A172 (cell line): ENCODE measurements at regions not wholly inside any gene's neighbourhood (a gene's known extent, or its start where the extent isn't known, plus 50 kb on each side); places are given as distances from the start of the nearest gene placed in this dataset.

Source experiments
- DNase-seq: peaks from one replicate; pipeline ENCODE4 v3.0.0-alpha.2; 2015; ENCODE audit warnings: low spot score

DNA sequence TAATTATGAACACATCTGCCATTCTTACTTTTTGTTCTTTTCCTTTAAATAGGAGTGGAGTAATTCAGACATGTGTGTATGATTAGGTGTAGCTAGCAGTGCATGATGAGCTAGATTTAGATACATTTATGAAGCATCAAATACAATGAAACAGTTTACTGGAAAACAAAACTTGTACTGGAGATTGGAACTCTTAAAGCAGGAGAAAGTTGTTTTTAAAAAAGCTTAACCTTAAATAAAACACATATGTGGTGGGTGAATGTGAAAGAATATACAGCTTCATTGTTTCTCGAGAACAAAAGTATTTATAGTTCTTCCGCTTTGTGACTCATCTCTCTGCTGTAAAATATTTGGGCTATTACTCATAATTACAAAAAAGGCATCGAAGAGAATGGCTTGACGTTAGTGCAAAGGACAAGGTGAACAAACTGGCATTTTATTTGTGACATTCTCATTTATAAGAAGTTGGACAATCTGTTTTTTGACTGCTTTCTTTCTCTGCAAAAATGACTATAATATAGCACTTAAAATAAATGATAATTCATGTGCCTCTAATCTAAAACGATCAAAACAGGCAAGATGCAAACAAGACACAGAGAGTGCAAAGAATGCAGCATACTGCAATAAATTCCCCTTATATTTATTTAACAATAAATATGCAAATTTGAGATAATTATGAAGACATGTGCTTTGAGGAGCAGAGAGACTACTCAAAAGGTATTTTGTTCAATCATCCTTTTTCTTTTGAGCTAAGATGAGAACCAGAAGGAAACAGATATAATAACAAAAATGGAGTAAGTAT, 478.8 kb downstream of the CETN3 start:
- DNase-seq: peak; percentile 83

DNA sequence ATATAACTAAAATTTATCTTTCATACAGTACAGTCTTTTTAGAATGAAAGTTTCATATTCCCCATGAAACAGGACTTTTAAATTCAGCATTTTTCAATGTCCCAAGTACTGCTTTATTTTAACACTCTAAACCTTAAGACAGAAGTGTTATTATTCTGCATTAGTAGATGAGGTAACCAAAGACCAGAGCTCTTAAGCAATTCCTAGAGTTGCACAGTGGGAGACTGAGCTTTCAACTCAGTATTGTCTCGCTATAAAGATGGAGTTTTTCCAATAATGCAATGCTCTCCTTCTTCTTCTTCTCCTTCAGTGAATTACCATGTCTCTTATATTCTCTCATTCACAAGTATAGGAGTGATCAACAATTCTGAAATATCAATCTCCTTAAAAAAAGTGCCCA, 479.7 kb downstream of the CETN3 start:
- DNase-seq: peak; percentile 4

DNA sequence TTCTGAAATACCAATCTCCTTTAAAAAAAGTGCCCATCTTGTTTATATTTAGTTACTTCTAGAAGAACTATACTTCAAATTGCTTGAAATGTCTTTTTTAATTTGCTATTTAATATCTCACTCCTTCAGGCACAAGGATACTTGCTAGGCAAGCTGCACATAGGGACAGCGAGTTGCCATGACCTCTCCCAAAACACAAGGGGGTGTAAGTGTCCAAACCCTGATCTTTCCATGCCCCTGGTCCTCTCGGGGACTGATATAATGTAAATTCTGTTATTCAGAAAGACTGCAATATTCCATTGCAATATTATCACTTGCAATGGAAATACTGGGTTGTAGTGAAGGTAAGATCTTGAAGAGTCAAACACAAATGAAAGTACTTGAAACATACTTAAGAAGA, 480.4 kb downstream of the CETN3 start:
- peak; percentile 11 for DNase-seq

DNA sequence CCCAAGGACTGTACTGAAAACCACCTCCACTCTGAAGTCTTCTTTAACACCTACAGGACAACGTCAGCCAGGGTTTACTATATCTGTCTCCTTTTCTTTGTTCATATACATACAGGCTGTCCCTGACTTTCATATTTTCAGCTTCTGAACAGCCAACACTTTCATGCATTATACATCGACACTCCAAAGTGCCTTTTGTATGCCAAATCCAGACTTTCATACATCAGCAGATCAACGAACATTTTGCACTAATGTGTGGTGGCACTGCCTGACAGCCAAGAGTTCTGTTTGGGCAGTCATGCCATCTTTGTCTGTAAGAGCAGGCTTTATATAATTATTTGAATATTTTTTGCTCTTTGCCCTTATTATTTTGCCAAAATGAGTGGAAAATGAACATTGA, 487.4 kb downstream of the CETN3 start:
- no peak for DNase-seq

DNA sequence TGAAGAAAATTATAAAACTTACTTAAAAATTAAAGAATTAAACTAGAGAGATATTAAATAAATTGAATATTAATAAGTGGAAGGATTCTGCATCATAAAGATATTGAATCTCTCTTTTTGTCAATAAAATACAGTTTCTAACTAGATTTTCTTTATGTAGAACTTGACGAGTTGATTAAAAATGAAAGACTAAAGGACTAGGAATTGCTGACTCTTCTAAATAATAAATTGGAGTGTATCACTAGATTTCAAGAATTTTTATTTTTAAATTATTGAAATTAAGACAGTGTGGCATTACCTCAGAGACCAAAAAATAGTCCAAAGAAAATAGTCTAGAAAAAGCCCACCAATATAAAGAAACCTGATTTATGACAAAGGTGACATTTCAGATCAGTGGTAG, 492.4 kb downstream of the CETN3 start:
- DNase-seq: no peak

DNA sequence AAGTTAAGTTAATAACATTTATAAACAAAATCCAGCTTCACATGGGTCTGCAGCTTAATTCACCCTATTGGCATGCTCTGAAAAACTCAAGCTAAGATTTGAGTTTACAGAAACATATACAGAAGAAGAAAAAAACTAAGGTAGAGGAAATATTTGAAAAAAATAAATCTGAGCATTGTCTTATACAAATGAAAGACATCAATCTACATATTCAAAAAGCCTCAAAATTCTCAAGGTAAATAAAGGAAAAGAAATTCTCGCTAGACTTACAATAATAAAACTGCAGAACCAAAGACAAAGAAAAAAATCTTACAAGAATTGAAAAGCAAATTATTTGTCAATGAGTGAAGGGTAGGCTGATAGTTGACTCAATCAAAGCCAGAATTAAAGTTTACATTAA, 493.4 kb downstream of the CETN3 start:
- DNase-seq: no peak

DNA sequence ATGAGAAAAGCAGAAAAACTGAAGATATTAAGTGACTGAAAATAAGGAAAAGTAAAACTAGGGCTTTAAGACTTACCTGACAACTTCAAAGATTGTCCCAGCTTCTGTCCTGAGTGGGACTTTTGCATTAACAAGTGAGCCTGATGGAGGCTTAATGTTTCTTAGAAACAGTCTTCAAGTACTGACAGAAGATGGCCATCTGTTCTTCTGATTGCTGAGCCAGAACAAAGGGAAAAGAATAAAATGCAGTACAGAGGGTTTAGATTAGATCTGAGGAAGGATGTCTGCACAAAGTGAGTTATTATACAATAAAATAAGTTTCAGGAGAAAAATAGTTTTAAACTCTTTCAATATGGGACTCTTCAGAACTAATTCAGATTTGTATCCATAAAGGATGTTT, 500.7 kb downstream of the CETN3 start:
- no peak for DNase-seq

DNA sequence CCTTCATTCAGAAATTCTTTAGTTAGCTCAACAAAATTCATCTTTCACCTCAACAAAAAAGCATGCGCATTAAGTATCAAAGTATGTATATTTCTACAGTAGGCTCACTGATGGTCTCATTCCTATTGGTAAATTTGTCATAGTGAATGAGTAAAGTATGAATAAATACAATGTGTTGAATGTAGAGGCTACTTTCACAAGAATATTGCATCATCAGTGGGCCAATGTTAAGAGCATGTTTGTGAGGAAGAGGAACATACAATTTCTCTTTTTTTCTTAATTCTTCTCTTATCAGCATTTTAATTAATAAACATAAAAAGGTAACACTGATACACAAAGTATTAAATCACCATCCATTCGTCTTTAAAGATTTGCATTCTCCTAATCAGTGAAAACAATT, 505.1 kb downstream of the CETN3 start:
- DNase-seq: no peak

DNA sequence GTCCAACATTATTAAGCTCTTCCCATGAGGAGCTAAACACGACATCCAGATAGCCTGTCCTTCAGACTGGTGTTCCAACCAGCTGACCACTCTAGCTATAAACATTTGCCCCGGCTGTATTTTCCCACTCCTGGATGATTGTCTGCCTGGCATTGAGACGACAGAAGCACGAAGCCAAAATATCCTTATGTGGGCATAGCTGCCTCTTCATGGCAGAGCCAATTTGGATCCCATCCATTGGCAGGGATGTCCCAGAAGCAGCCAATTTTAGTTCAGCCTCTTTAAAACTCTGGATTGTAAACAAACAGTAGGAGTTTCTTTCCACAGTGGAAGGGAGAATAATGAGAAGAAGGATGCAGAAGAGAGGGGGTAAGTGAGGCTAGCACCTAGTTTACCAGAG, 507.6 kb downstream of the CETN3 start:
- no peak for DNase-seq

DNA sequence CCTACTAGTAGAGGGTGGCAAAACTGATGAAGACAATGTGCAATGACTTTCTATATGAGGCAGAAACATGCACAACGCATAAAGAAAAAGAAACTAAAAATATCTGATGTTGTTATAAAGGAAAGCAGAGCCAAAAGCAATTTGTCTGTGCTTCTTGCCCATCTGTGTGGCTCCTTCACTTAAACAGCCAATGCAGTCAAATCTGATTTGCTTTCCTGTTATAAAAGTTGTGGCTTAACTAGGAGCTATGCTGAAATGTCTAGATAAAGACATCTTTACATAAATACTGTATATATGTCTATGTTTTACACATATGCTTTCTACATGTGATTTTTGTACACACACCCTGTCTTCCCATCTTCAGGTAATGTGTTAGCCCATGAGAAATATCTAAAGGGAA, 508.2 kb downstream of the CETN3 start:
- no peak for DNase-seq

DNA sequence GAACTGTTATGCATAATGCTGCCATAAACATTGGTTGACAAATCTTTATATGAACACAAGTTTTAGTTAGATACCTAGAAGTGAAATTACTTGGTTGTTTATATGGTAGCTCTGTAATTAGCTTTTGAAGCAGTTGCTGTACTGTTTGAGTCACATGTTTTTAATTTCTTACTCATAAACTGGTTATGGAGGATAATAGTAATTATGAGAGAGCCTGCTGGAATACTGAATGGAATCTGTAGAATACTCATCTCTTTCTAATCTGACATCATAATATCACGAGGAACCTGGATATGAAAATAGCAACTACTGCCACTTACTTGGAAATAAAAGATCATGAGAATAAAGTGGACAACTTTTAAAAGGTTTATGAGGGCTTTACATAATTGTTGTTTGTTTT, 509.2 kb downstream of the CETN3 start:
- DNase-seq: no peak

DNA sequence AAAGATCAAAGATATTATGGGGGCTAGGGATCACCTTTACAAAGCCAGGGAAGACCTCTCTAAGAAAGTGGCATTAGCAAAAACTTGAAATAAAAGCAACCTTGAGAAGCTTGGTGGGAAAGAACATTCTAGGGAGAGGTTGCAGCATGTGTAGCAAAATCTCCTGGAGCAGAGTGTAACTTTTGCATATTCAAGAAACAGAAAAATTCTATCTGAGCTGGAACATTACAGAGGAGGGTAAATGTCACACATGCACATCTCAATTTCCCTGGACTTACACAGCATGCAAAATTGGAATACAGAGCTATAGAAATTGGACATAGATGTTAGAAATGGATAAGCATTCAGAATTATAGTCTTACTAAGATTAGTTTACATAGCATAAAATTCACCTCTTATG, 510.0 kb downstream of the CETN3 start:
- DNase-seq: no peak

DNA sequence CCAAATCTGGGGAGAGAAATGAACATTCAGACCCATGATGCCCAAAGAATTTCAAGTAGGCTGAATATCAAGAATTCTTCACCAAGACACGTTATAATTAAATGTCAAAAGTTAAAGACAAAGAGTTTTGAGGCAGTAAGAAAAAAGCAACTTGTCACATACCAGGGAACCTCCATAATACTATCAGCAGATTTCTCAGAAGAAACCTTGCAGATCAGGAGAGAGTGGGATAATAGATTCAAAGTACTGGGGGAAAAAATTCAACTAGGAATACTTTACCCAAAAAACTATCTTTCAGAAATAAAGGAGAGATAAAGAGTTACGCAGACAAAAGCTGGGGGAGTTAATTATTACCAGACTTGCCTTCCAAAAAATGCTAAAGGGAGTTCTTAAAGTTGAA, 516.0 kb downstream of the CETN3 start:
- DNase-seq: no peak

DNA sequence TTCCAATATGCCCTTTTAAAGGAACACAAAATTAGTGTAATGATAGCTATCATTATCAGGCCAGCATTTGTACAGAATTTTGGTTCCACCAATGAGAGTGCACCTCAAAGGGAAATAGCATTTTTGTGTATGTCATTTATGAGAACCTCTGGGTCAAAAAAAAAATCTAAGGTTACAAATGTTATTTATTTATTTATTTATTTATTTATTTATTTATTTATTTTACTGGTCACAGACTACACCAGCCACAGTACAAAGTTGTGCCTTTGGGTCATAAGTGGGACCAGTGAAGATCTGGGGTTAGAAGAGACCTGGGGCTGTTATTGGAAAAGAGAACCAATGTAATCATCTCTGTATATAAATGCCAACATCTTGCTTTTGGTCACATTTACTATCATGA, 523.9 kb downstream of the CETN3 start:
- DNase-seq: no peak

DNA sequence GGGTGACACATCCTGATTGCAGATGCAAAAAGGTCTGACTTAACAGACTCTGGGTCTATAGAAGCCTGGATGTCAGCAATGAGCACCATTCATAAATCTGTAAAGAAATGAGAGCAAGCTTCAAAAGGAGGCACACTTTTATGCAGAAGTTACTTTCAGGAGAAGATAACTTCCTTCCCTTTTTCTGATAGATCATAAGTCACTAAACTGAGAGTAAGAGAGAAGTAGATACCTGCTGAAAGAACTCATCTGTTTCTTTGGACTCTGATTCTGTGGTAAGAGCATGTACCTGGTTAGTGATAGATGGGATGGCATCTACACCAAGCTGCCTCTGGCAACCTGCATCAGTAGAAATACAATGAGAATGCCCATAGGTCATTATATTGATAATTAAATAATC, 525.6 kb downstream of the CETN3 start:
- no peak for DNase-seq

DNA sequence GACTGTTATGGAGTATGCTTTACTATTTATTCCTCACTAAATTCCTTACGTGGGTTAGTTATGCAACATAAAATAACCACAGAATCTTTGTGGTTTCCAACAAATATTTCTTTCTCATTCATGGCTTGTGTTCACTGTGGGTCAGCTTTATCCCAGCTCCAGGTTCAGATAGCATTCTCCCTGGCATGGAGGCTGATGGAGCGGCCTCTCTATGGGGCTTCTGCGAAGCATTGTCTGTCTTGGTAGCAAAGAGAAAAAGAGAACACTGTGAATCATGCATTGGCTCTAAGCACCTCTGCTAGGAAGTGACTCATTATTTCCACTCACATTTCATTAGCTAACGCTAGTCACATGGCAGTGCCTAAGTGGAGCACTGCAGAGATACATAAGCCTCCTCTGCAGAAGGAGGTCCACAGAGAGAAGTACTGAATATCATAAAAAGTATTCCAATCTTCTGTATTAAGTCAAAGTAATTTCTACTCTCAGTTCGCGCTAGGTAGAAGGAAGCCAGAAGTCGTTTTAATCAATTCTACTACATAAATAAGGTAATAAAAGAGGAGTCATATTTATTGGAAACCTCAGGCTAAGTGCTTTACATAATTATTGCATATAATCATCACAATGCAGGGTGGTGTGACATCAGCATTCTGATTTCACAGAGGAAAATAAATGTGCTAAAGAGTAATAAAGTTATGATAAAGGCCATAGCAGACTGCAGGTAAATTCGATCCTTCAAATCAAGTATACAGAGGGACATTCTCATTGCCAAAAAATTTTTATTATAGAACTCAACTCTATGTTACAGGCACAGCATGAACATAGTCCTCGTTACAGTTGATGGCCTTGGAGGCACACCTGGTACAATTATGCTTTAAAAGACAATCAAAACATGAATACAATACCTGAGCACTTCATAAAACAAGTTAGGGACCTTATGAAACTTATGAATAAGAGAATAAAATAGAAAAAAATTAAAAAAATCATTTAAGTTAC, 531.1 kb downstream of the CETN3 start:
- peak; percentile 97 for DNase-seq

DNA sequence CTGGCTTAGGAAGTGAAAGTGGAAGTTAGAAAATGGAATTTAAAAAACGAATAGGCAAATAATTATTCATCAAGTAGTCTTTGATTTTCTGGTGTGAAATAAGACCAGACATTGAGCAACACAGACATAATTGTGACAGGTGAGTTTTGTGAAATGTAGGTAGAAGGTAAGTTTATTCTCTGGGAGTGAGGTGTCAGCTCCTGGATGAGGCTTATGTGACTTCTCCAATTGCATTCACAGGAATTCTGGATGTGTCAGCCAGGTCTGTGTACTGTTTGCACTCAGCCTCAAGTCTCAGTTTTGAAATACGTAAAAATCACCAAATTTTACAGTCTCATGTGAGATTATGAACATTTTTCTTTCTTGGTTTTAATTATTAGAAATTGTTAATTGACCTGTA, 537.6 kb downstream of the CETN3 start:
- DNase-seq: no peak

DNA sequence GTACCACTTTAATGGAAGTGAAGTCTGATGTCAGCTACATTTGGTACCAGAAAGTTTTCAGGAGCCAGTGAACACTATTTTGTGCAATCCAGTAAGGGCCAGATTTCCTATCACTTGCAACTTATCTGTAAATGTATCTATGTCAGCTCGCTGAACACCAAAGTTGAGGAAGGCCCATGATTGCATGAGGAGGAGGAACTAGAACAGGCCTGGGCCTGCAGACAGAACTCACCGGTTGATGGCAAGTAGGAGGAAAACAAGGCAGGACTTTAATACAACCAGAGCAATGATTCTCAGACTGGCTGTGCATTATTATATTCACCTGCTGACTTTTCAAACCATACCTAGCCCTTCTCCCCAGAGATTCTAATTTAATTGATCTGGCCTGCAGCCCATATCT, 540.2 kb downstream of the CETN3 start:
- DNase-seq: no peak

DNA sequence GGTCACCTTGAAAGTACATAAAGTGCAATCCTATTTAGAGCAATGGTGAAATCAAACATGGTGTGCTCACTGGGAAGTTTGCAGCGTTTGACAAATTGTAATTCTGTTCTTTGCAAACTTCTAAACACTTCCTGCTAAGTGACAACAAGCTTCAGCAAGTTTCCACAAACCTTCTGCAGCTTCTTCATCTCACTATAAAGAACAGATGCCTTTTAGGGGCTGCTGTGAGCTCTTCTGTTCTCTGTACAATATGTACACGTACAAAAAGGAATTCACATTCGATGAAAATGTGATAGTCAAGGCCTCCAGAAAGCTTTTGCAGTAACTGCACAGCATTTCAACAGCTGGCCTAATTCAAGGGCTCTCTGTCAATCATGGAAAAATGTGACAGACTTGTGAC, 543.1 kb downstream of the CETN3 start:
- DNase-seq: no peak

DNA sequence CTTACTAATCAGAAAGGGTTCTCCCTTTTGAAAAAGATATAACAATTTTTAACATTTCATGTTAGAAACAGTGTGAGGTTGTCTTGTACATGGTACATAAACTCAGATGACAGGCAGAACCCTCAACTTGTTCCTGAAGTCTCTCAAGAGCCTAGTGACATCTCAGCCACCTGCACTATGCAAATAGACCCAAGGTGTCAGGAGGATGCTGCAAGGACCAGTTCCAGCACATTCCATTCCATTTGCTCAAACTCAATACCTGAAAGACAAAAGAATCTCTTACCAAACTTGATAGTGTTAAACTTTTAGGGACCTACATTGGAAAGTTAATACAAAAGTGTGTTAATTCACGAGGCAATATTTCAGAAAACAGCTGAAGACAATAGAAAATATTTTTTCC, 544.6 kb downstream of the CETN3 start:
- DNase-seq: no peak

DNA sequence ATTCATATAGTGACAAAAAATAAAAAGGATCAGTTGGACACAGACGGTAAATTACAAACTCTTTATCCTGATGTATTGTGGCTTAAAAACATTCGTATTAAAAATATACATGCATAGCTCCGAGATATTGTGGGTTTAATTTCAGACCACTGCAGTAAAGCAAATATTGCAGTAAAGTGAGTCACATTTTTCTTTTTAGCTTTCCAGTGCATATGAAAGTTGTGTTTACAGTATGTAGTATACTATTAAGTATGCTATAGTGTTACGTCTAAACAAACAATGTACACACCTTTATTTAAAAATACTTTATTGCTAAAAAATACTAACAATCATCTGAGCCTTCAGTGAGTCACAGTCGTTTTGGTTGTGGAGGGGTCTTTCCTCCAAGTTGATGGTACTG, 551.8 kb downstream of the CETN3 start:
- DNase-seq: no peak

DNA sequence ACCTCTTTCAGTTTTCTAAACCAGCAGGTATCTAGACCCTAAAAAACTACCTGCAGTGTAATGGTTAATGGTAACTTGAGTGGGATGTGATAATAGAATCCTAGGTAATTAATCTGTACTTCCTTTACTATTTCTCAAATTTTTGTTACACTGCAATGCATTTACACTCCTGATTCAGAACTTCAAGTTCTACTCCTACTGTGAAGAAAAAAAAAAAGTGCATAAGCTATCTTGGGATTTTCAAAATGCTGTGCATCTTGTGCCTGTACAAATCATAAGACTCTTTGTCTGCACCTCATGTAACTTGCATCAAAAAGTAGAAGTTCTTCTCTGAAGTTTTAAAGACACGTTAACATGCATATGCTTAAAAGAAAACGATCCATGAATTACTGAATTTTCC, 554.1 kb downstream of the CETN3 start:
- no peak for DNase-seq

DNA sequence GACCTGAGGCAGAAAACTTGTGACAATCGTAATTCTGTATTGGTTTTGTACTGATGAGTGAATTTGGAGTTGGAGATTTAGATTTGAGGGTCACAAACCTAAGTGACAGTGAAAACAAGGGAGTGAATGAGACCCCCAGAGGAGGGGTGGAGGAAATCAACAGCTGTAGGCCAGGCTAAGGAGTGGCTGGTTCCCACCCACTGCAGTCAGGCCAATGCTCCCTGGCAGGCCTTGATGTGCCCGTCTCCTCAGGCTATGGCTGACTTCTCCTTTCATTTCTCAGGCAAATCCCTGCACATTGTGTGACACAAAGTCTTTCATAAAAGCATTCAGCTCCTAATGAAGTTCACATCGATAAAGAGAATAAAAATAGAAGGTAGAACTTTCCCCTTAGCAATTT, 557.6 kb downstream of the CETN3 start:
- DNase-seq: no peak
